ENCODE measurements at regions not wholly inside any gene's neighbourhood (a gene's known extent, or its start where the extent isn't known, plus 50 kb on each side); places are given as distances from the start of the nearest gene placed in this dataset.

DNA sequence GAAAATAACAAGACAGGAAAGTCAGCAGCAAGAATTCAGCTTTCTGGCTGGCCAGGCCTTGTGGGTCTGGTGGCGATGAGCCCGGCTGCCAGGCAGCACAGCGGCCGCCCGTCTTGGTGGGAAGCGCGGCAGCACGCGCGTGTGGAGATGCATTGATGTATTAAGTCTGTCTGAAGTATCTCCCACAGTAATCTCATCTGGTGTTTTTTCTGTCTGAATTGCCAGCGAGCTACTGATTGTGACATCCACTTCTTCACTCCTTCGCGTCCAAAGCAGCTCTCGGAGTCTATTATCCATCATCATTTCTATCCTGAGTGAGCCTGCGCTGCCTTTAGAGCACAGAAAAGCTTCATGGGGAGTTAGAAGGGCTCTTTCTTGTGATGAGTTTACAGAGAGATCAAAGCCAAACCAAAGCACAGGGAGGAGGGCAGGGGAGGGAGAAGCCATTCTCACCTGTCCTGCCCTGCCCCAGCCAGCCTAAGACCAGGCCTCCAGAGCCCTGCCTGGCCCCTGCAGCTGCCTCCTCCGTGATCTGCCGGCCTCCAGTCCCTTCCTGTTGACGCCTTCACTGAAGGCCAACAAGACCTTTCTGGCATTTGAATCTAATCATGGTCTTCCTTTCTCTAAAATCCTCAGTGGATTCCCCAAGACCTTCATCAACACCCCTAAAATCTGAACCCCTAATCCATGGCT is 1419.0 kb downstream of the TBC1D22A start:
- DNase-seq (ENCODE audit: low spot score): no peak
- H3K4me3 ChIP-seq: no peak overlapping the region
- no peaks in the 10 kb centered on the region for H3K9me3 ChIP-seq
- H3K36me3 ChIP-seq: no peaks in the 10 kb centered on the region
- TF ChIP-seq, protein P1, sequence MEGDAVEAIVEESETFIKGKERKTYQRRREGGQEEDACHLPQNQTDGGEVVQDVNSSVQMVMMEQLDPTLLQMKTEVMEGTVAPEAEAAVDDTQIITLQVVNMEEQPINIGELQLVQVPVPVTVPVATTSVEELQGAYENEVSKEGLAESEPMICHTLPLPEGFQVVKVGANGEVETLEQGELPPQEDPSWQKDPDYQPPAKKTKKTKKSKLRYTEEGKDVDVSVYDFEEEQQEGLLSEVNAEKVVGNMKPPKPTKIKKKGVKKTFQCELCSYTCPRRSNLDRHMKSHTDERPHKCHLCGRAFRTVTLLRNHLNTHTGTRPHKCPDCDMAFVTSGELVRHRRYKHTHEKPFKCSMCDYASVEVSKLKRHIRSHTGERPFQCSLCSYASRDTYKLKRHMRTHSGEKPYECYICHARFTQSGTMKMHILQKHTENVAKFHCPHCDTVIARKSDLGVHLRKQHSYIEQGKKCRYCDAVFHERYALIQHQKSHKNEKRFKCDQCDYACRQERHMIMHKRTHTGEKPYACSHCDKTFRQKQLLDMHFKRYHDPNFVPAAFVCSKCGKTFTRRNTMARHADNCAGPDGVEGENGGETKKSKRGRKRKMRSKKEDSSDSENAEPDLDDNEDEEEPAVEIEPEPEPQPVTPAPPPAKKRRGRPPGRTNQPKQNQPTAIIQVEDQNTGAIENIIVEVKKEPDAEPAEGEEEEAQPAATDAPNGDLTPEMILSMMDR (IDR thresholded peaks at IDR 0.05): no peak
- H3K27ac ChIP-seq: no peak overlapping the region
- H3K27me3 ChIP-seq: no peaks in the 10 kb centered on the region
- no peaks in the 10 kb centered on the region for H3K4me1 ChIP-seq

DNA sequence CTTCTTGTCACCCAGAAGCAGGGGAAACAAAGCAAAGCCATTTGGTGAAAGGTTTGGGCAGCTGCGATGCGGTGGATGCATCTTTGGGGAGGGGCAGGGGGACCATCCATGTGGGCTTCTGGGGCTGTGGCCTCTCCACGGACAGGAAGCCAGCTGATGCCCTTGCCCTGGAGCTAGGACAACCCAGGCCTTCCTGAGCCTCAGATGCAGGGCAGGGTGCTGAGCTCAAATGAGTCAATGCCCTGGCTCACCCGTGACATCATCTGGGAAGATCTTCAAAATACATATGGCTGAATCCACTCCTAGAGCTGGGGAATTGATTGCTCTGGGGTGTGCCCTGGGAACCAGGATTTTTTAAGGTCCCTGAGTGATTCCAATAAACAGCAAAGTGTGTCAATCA is 1418.2 kb downstream of the TBC1D22A start:
- Histone ChIP-seq H3K36me3 (no peaks in the 10 kb centered on the region), H3K9me3 (no peaks in the 10 kb centered on the region), H3K27ac (no peak overlapping the region), H3K4me3 (no peak overlapping the region), H3K4me1 (no peaks in the 10 kb centered on the region), H3K27me3 (no peaks in the 10 kb centered on the region)
- TF ChIP-seq, protein P1 (IDR thresholded peaks at IDR 0.05): no peak
- DNase-seq (ENCODE audit: low spot score): no peak

DNA sequence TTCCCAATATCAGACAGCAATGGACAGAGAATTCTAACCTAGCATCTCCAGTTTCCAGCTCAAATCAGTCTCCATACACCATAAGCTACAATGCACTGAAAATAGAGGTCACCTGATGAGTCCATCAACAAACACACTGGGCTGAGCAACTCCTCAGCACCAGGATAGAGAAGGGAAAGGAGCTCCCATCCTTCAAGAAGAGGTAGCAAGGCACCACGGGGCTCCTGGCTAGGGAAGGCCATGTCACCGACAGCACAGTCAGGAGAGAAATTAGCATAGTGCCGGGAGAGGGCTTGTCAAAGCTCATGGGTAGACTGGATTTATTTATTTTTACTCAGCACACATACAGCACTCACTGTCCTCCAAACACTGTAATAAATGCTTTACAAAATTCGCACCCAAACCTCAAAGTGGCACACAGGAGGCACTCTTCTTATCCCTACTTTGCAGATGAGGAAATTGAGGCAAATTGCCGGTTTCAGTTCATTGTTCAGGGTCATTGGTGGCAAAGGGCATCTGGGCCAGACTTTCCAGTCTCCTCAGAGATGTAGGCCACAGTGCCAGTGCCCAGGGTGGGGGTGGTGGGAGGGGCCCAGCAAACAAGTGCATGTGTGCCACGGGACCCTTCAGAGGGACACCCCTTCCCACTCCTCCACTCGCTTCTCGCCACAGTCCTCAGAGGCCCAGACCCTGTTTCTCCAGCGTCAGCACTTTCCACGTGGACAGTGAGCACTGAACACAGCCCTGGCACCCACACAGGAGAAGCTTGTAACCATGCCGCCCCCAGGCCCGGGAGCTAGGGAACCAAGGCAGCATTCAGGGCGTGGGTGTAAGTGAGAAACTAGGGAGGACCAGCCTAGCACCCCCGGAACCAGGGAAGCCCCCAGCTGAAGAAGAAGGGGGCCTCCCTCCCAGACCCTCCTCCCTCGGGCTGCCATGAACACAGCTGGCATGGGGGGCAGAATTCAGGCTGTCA is 1417.4 kb downstream of the TBC1D22A start:
- Histone ChIP-seq H3K4me1 (no peaks in the 10 kb centered on the region), H3K9me3 (no peaks in the 10 kb centered on the region), H3K27ac (no peak overlapping the region), H3K27me3 (no peaks in the 10 kb centered on the region), H3K4me3 (no peak overlapping the region), H3K36me3 (no peaks in the 10 kb centered on the region)
- no peak for DNase-seq (ENCODE audit: low spot score)
- TF ChIP-seq, protein P1 (IDR thresholded peaks at IDR 0.05): no peak

DNA sequence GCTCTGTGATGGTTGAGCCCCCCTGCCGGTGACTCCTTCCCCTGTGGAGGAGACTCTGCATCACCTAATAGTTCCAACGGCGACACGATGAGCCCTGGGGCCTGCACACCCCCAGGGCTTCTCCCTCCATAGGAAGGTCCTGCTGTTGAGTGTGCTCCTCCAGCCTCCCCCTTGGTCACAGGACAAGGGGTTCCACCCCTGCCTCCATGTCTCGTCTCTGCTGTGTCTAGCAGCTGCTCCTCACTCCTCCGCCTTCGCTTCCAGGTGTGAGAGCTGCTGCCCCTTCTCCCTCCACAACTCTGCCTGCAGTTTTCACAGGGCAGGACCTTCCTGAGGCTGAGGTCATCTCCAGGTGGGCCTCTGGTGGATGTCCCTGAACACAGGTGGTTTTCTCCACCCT is 1416.1 kb downstream of the TBC1D22A start:
- DNase-seq (ENCODE audit: low spot score): no peak
- TF ChIP-seq, protein P1 (IDR thresholded peaks at IDR 0.05): no peak

DNA sequence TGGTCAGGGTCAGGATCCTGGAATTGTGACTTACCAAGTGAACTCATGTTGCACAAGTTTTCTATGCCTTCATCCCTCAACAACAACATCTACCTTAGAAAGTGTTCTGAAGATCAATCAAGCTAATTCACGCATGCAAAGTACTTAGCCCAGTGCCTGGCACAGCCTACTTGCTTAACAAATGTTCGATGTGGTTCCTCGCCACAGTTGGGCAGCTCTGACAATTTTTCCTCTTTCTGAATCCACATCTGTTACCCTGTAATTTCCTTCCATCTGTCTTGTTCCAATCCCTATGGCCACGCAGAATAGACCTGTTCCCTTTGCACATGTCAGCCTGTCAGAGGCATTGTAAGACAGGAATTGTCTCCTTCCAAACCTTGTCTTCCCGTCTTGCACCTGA is 1415.2 kb downstream of the TBC1D22A start:
- H3K36me3 ChIP-seq: no peaks in the 10 kb centered on the region
- TF ChIP-seq, protein P1 (IDR thresholded peaks at IDR 0.05): no peak
- H3K27ac ChIP-seq: no peak overlapping the region
- no peak for DNase-seq (ENCODE audit: low spot score)
- no peaks in the 10 kb centered on the region for H3K27me3 ChIP-seq
- no peak overlapping the region for H3K4me3 ChIP-seq
- H3K4me1 ChIP-seq: no peaks in the 10 kb centered on the region
- no peaks in the 10 kb centered on the region for H3K9me3 ChIP-seq

More for the DNA sequence above, 1416.1 kb downstream of the TBC1D22A start:
- Histone ChIP-seq H3K27me3 (no peaks in the 10 kb centered on the region), H3K9me3 (no peaks in the 10 kb centered on the region), H3K4me1 (no peaks in the 10 kb centered on the region), H3K4me3 (no peak overlapping the region), H3K27ac (no peak overlapping the region), H3K36me3 (no peaks in the 10 kb centered on the region)

All from right atrium auricular region (tissue), 2 donors.